CD4-positive, alpha-beta T cell (primary cell): ENCODE measurements at regions not wholly inside any gene's neighbourhood (a gene's known extent, or its start where the extent isn't known, plus 50 kb on each side); places are given as distances from the start of the nearest gene placed in this dataset.

Experiments
- ATAC-seq: fragments of 200-7000 bp; cut with Tn5 transposase; one replicate; pipeline ENCODE4 v1.10.0; 2022; ENCODE audit warnings: mild to moderate bottlenecking; ENCODE audit not compliant: poor library complexity
- CTCF ChIA-PET: fragments of 350-600 bp; sonication (Branson Sonifier 250); formaldehyde crosslinking; loops from one replicate; lab custom pipeline; 2021; ENCODE audit warnings: antibody characterized with exemption, inconsistent platforms; lab: Charles Lee
- POLR2A ChIA-PET: fragments of 350-600 bp; sonication (Branson Sonifier 250); formaldehyde crosslinking; loops from one replicate; lab custom pipeline; 2021; ENCODE audit warnings: antibody characterized with exemption, inconsistent platforms; lab: Charles Lee
- DNase-seq, 14 experiments: peaks; one replicate each; pipeline ENCODE4 v3.0.0-alpha.2; 2013 to 2020; ENCODE audit warnings: mixed read lengths in 2 of 14
- H3K27ac ChIP-seq, 2 donors: one replicate each; pipeline versions ENCODE4 v1.5.1 to v1.7.0; 2013; ENCODE audit warnings: low read length in 2 of 2, low read depth in 1 of 2, mild to moderate bottlenecking in 1 of 2
- H3K27me3 ChIP-seq, 2 experiments: 1 replicate in 1 of 2; 2 replicates in 1 of 2; pipeline versions ENCODE4 v1.6.1 to v1.7.0; 2013; ENCODE audit warnings: low read length in 2 of 2, control low read depth in 1 of 2, mild to moderate bottlenecking in 1 of 2, moderate library complexity in 1 of 2; ENCODE audit not compliant: insufficient read depth in 2 of 2, control insufficient read depth in 1 of 2
- H3K36me3 ChIP-seq: one replicate; pipeline ENCODE4 v1.6.1; 2013; ENCODE audit warnings: low read length, control low read depth; ENCODE audit not compliant: insufficient read depth
- H3K4me1 ChIP-seq: one replicate; pipeline ENCODE4 v1.6.1; 2013; ENCODE audit warnings: low read length, control low read depth; ENCODE audit not compliant: insufficient read depth
- H3K4me3 ChIP-seq: one replicate; pipeline ENCODE4 v1.5.1; 2013; ENCODE audit warnings: mild to moderate bottlenecking, low read length, moderate library complexity
- H3K9me3 ChIP-seq, 2 experiments: 1 replicate in 1 of 2; 2 replicates in 1 of 2; pipeline versions ENCODE4 v1.6.1 to v1.7.0; 2013; ENCODE audit warnings: low read length in 2 of 2, mild to moderate bottlenecking in 2 of 2, control low read depth in 1 of 2, moderate library complexity in 1 of 2; ENCODE audit not compliant: control insufficient read depth in 1 of 2, insufficient read depth in 1 of 2
- H3K27ac Mint-ChIP-seq: one replicate; pipeline ENCODE4 v1.8.0; 2020; ENCODE audit warnings: mixed read lengths
- H3K27me3 Mint-ChIP-seq: one replicate; pipeline ENCODE4 v1.8.0; 2021; ENCODE audit warnings: mixed read lengths
- H3K36me3 Mint-ChIP-seq: one replicate; pipeline ENCODE4 v1.8.0; 2021; ENCODE audit warnings: low read depth, mixed read lengths
- H3K4me1 Mint-ChIP-seq: one replicate; pipeline ENCODE4 v1.8.0; 2021; ENCODE audit warnings: low read depth, mixed read lengths
- H3K4me3 Mint-ChIP-seq: one replicate; pipeline ENCODE4 v1.8.0; 2020; ENCODE audit warnings: mild to moderate bottlenecking, mixed read lengths
- H3K9me3 Mint-ChIP-seq: one replicate; pipeline ENCODE4 v1.8.0; 2020; ENCODE audit warnings: mixed read lengths
- CTCF ChIP-seq: fragments of 200-600 bp; IDR thresholded peaks from one replicate; pipeline ENCODE4 v1.8.0; 2022; ENCODE audit warnings: antibody characterized with exemption, mild to moderate bottlenecking
- intact Hi-C, 2 experiments: fragments of 100-400 bp; cut with DNase I in 1 of 2; cut with micrococcal nuclease in 1 of 2; formaldehyde crosslinking; loops; one replicate each; pipeline versions ENCODE4 v1.15.1 to v1.9.0; 2023 to 2025; cut with DNase I, micrococcal nuclease

GRCh38 chr13:53165261-53165660, 136.6 kb downstream of the OLFM4 start:
- ChIA-PET CTCF (no interaction called here), POLR2A (no interaction called here)
- Mint-ChIP-seq H3K27ac (no peak overlapping the region), H3K27me3 (peaks cover 9% of the 10 kb centered on the region), H3K4me3 (no peak overlapping the region), H3K9me3 (no peaks in the 10 kb centered on the region), H3K4me1 (no peaks in the 10 kb centered on the region), H3K36me3 (no peaks in the 10 kb centered on the region)
- Histone ChIP-seq H3K9me3 (peaks cover 0 to 8% of the 10 kb centered on the region in 2 experiments), H3K4me3 (no peak overlapping the region), H3K36me3 (no peaks in the 10 kb centered on the region), H3K27ac (no peak overlapping the region), H3K4me1 (no peaks in the 10 kb centered on the region), H3K27me3 (no peaks in the 10 kb centered on the region)
- DNase-seq (no peak), ATAC-seq (no peak)
- intact Hi-C loops: no loop called here
- no peak for TF ChIP-seq CTCF

- no peak for ATAC-seq
- Histone ChIP-seq H3K4me1 (no peaks in the 10 kb centered on the region), H3K9me3 (peaks cover 0 to 6% of the 10 kb centered on the region in 2 experiments), H3K27ac (no peak overlapping the region), H3K36me3 (no peaks in the 10 kb centered on the region), H3K4me3 (no peak overlapping the region), H3K27me3 (no peaks in the 10 kb centered on the region)
- no peaks in the 10 kb centered on the region for H3K4me1 Mint-ChIP-seq
- DNase-seq: no peak
- no peaks in the 10 kb centered on the region for H3K36me3 Mint-ChIP-seq
- ChIA-PET CTCF (no interaction called here), POLR2A (no interaction called here)
- peaks cover 4% of the 10 kb centered on the region for H3K27me3 Mint-ChIP-seq
- no peak for TF ChIP-seq CTCF
- intact Hi-C loops: no loop called here
- H3K27ac Mint-ChIP-seq: no peak overlapping the region
- no peaks in the 10 kb centered on the region for H3K9me3 Mint-ChIP-seq
- no peak overlapping the region for H3K4me3 Mint-ChIP-seq
Measured at GRCh38 chr13:53167561-53167960, 138.9 kb downstream of the OLFM4 start.

GRCh38 chr13:53170910-53171309, 142.3 kb downstream of the OLFM4 start:
- Histone ChIP-seq H3K9me3 (peaks cover 0 to 3% of the 10 kb centered on the region in 2 experiments), H3K27me3 (no peaks in the 10 kb centered on the region), H3K4me3 (no peak overlapping the region), H3K27ac (no peak overlapping the region), H3K36me3 (no peaks in the 10 kb centered on the region), H3K4me1 (no peaks in the 10 kb centered on the region)
- Mint-ChIP-seq H3K9me3 (no peaks in the 10 kb centered on the region), H3K36me3 (no peaks in the 10 kb centered on the region), H3K4me1 (no peaks in the 10 kb centered on the region), H3K4me3 (no peak overlapping the region), H3K27me3 (no peaks in the 10 kb centered on the region), H3K27ac (no peak overlapping the region)
- ATAC-seq (no peak), DNase-seq (no peak)
- POLR2A ChIA-PET: no interaction called here
- intact Hi-C loops: no loop called here
- TF ChIP-seq CTCF: no peak
- CTCF ChIA-PET: no interaction called here
